HepG2 (cell line): ENCODE measurements at regions not wholly inside any gene's neighbourhood (a gene's known extent, or its start where the extent isn't known, plus 50 kb on each side); places are given as distances from the start of the nearest gene placed in this dataset.

ENCODE experiments used
- ATAC-seq: fragments of 200-7000 bp; cut with Tn5 transposase; 3 replicates; pipeline ENCODE4 v1.9.1; 2020; ENCODE audit warnings: mild to moderate bottlenecking, moderate library complexity
- BruUV-seq: library from RNA; stranded (reverse); fragments of 400-500 nt; replicated peaks from 2 replicates; lab custom pipeline; 2021; lab: Mats Ljungman, UMichigan
- CTCF ChIA-PET: fragments of 300-600 bp; formaldehyde crosslinking; extraction: SDS; loops from one replicate; lab custom pipeline; 2021; ENCODE audit warnings: low total read pairs, inconsistent platforms, low intra/inter-chr PET ratio; lab: Yijun Ruan, JAX
- POLR2A ChIA-PET: fragments of 350-600 bp; sonication (Branson Sonifier 250); formaldehyde crosslinking; loops from one replicate; lab custom pipeline; 2020; ENCODE audit warnings: antibody characterized with exemption, inconsistent platforms; lab: Yijun Ruan, JAX
- DNase-seq: peaks from one replicate; pipeline ENCODE4 v3.0.0-alpha.2; 2015; ENCODE audit warnings: low spot score
- FAIRE-seq: peaks from 3 replicates; lab custom pipeline; 2011; peaks lifted over from hg19 to GRCh38; lab: Jason Lieb, UNC
- H2AFZ ChIP-seq: one replicate; pipeline ENCODE4 v1.6.1; 2011; ENCODE audit warnings: low read length, inconsistent platforms
- H3K27ac ChIP-seq: fragments of 300-600 bp; 3 replicates; pipeline ENCODE4 v1.8.0; 2011; ENCODE audit warnings: mixed run types, mild to moderate bottlenecking, mixed read lengths, low read length, inconsistent platforms; ENCODE audit not compliant: insufficient read depth; ENCODE audit errors: extremely low read length
- H3K27me3 ChIP-seq, 2 experiments: fragments of 200-600 bp in 1 of 2; 2 replicates in 1 of 2; 3 replicates in 1 of 2; pipeline versions ENCODE4 v1.6.0 to v1.8.0; 2011; ENCODE audit warnings: low read length in 2 of 2, mild to moderate bottlenecking in 2 of 2, moderate library complexity in 2 of 2, inconsistent platforms in 1 of 2; ENCODE audit not compliant: insufficient read depth in 2 of 2, control insufficient read depth in 1 of 2
- H3K36me3 ChIP-seq, 2 experiments: fragments of 200-600 bp in 1 of 2; replicated peaks in 1 of 2; 2 replicates in 1 of 2; 3 replicates in 1 of 2; pipeline versions ENCODE4 v1.5.1 to v1.8.0; 2011; ENCODE audit warnings: low read length in 2 of 2, inconsistent platforms in 1 of 2; ENCODE audit not compliant: insufficient read depth in 2 of 2, control insufficient read depth in 1 of 2
- H3K4me1 ChIP-seq: 2 replicates; pipeline ENCODE4 v1.5.1; 2012; ENCODE audit warnings: low read length, inconsistent platforms; ENCODE audit not compliant: insufficient read depth
- H3K4me2 ChIP-seq: 2 replicates; pipeline ENCODE4 v1.6.0; 2011; ENCODE audit warnings: low read depth, low read length, inconsistent platforms
- H3K4me3 ChIP-seq, 3 experiments: fragments of 200-600 bp in 1 of 3; sonication (generic), shearing (Covaris generic) in 1 of 3; replicated peaks in 1 of 3; 2 replicates each; pipeline ENCODE4 v1.5.1; 2011 to 2016; ENCODE audit warnings: low read length in 3 of 3, inconsistent platforms in 2 of 3, low read depth in 2 of 3, mild to moderate bottlenecking in 2 of 3, control low read depth in 1 of 3, mixed read lengths in 1 of 3; ENCODE audit not compliant: insufficient read depth in 1 of 3
- H3K79me2 ChIP-seq: one replicate; pipeline ENCODE4 v1.6.1; 2011; ENCODE audit warnings: low read length, inconsistent platforms; ENCODE audit not compliant: insufficient read depth
- H3K9ac ChIP-seq: 2 replicates; pipeline ENCODE4 v1.6.0; 2011; ENCODE audit warnings: mild to moderate bottlenecking, low read depth, low read length, inconsistent platforms; ENCODE audit not compliant: insufficient read depth
- H3K9me3 ChIP-seq: 2 replicates; pipeline ENCODE4 v1.5.1; 2012; ENCODE audit warnings: mild to moderate bottlenecking, low read length
- H4K20me1 ChIP-seq: 2 replicates; pipeline ENCODE4 v1.6.0; 2011; ENCODE audit warnings: inconsistent platforms, mild to moderate bottlenecking, low read length, moderate library complexity; ENCODE audit not compliant: insufficient read depth
- HDAC2 ChIP-seq: sonication (generic); formaldehyde crosslinking; IDR thresholded peaks from 2 replicates; pipeline ENCODE4 v1.4.0; 2020; ENCODE audit warnings: missing genetic modification reagents
- KDM6A ChIP-seq: IDR thresholded peaks from 2 replicates; pipeline ENCODE4 v1.6.1; 2016; ENCODE audit warnings: low read depth
- KLF15 ChIP-seq: sonication (generic); formaldehyde crosslinking; IDR thresholded peaks from 2 replicates; pipeline ENCODE4 v1.8.1; 2023; ENCODE audit warnings: borderline replicate concordance, mild to moderate bottlenecking, inconsistent platforms, missing genetic modification reagents, mixed read lengths
- PRPF4 ChIP-seq: fragments of 200-400 bp; formaldehyde crosslinking; IDR thresholded peaks from 2 replicates; pipeline ENCODE4 v1.6.1; 2016; ENCODE audit warnings: low read length, low read depth; ENCODE audit not compliant: poor library complexity, severe bottlenecking
- RARG ChIP-seq: sonication (generic); formaldehyde crosslinking; IDR thresholded peaks from 2 replicates; pipeline ENCODE4 v1.4.0; 2020; ENCODE audit warnings: low read depth, mild to moderate bottlenecking, missing genetic modification reagents
- RBAK ChIP-seq: sonication (generic); formaldehyde crosslinking; IDR thresholded peaks from 2 replicates; pipeline ENCODE4 v1.5.1; 2020; ENCODE audit warnings: mild to moderate bottlenecking, missing genetic modification reagents
- RXRA ChIP-seq: sonication (generic); formaldehyde crosslinking; IDR thresholded peaks from 2 replicates; pipeline ENCODE4 v1.5.1; 2020; ENCODE audit warnings: missing genetic modification reagents
- TBL1XR1 ChIP-seq: fragments of 150-350 bp; IDR thresholded peaks from 2 replicates; pipeline ENCODE4 v1.6.1; 2014; ENCODE audit warnings: borderline replicate concordance, low read length; ENCODE audit not compliant: partially characterized antibody
- TMF1 ChIP-seq: sonication (generic); formaldehyde crosslinking; IDR thresholded peaks from 2 replicates; pipeline ENCODE4 v1.8.1; 2022; ENCODE audit warnings: low read depth, missing genetic modification reagents
- ZNF737 ChIP-seq: sonication (generic); formaldehyde crosslinking; IDR thresholded peaks from 2 replicates; pipeline ENCODE4 v1.5.0; 2020; ENCODE audit warnings: missing genetic modification reagents, mild to moderate bottlenecking, borderline replicate concordance
- WGBS: methylation state at CpG from one replicate; pipeline ENCODE4 v1.1.6; 2017; ENCODE audit warnings: low lambda C conversion rate; 5-methylcytosine and 5-hydroxymethylcytosine counted together
- in situ Hi-C: cut with HindIII; loops from 2 replicates; pipeline ENCODE4 v1.10.0; 2017; ENCODE audit warnings: low pct_unique_long_range_greater_than_20kb; ENCODE audit not compliant: extremely low pct_ligation_motif_present
- intact Hi-C: fragments of 100-400 bp; cut with micrococcal nuclease; formaldehyde crosslinking; loops from one replicate; pipeline ENCODE4 v1.10.0; 2022; ENCODE audit not compliant: unreplicated experiment

DNA sequence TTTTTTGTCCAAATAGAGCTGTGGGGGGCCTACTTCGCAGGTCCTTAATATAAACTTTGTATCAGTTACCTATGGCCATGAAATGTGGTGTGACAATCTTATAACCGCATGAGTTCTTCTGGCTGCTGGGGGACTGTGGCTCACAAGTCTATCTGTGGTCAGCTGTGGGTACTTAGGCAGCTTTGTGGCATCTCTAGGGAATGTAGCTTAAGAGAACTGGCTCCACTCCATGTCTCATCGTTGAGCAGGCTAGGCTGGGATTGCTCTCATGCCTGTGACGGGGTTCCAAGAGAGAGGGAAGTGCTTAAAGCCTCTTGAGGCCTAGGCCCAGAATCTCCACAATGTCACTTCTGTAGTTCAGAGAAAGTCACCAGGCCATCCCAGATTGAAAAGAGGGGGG lies 140.5 kb downstream of the BTBD3 start (continued):
- no peak for TF ChIP-seq HDAC2 (CRISPR knock-in tag)
- TF ChIP-seq KLF15 (CRISPR knock-in tag), result no peak
- TF ChIP-seq, all 625 proteins: peak for 0

GRCh38 chr20:12061466-12061865 lies 143.8 kb downstream of the BTBD3 start:
- H3K79me2 ChIP-seq, result no peaks in the 10 kb centered on the region
- 0% methylated on average over 1 of the region's 1 CpG for WGBS
- no TSS peak for BruUV-seq
- no peaks in the 10 kb centered on the region for H3K36me3 ChIP-seq
- no peaks in the 10 kb centered on the region for H3K4me1 ChIP-seq
- H3K27me3 ChIP-seq, result no peaks in the 10 kb centered on the region
- TF ChIP-seq PRPF4, result no peak
- TF ChIP-seq RARG (CRISPR knock-in tag), result no peak
- TF ChIP-seq RXRA (CRISPR knock-in tag), result no peak
- no peak for TF ChIP-seq TMF1 (CRISPR knock-in tag)
- TF ChIP-seq TBL1XR1, result no peak
- TF ChIP-seq ZNF737 (CRISPR knock-in tag), result no peak
- no peak for TF ChIP-seq RBAK (CRISPR knock-in tag)
- TF ChIP-seq KDM6A, result no peak
- TF ChIP-seq, all 625 proteins: peak for 0
- H3K9me3 ChIP-seq, result no peaks in the 10 kb centered on the region
- DNase-seq (no peak), FAIRE-seq (no peak), ATAC-seq (no peak)
- H2AFZ ChIP-seq, result no peak overlapping the region
- H3K9ac ChIP-seq, result no peak overlapping the region
- in situ Hi-C loops (no loop called here), intact Hi-C loops (no loop called here)
- ChIA-PET POLR2A (no interaction called here), CTCF (no interaction called here)
- H3K4me3 ChIP-seq, result no peak overlapping the region
- H3K27ac ChIP-seq, result no peak overlapping the region
- no peaks in the 10 kb centered on the region for H4K20me1 ChIP-seq
- H3K4me2 ChIP-seq, result no peak overlapping the region
